Colonic mucosa (tissue), 4 donors: ENCODE measurements at regions not wholly inside any gene's neighbourhood (a gene's known extent, or its start where the extent isn't known, plus 50 kb on each side); places are given as distances from the start of the nearest gene placed in this dataset.

Source experiments
- DNase-seq: peaks from one replicate; pipeline ENCODE4 v3.0.0-alpha.2; 2020
- H3K27ac ChIP-seq: fragments of 200-600 bp; one replicate; pipeline ENCODE4 v1.8.0; 2021
- H3K27me3 ChIP-seq: fragments of 200-600 bp; one replicate; pipeline ENCODE4 v1.8.0; 2021
- H3K36me3 ChIP-seq: fragments of 200-600 bp; one replicate; pipeline ENCODE4 v1.8.0; 2021
- H3K4me1 ChIP-seq: fragments of 200-600 bp; one replicate; pipeline ENCODE4 v1.8.0; 2021; ENCODE audit warnings: mild to moderate bottlenecking
- H3K4me3 ChIP-seq: fragments of 200-600 bp; one replicate; pipeline ENCODE4 v1.8.0; 2021
- H3K9ac ChIP-seq, 2 donors: one replicate each; pipeline ENCODE4 v1.7.0; 2013; ENCODE audit warnings: control low read depth in 2 of 2, low read depth in 2 of 2, low read length in 2 of 2
- H3K9me3 ChIP-seq: fragments of 200-600 bp; one replicate; pipeline ENCODE4 v1.8.0; 2021
- CTCF ChIP-seq: fragments of 200-600 bp; IDR thresholded peaks from one replicate; pipeline ENCODE4 v1.8.0; 2022; ENCODE audit warnings: antibody characterized with exemption, mild to moderate bottlenecking
- intact Hi-C: fragments of 100-400 bp; cut with DNase I; formaldehyde crosslinking; loops from one replicate; pipeline ENCODE4 v1.14.1; 2022
- donor health status: healthy.
- donor health status: DM: no; HTN: no; CAD: no.
- donor health status: DM: no; HTN: no; CAD: no.

- Histone ChIP-seq H3K27me3 (no peaks in the 10 kb centered on the region), H3K36me3 (no peaks in the 10 kb centered on the region), H3K4me1 (no peaks in the 10 kb centered on the region), H3K9me3 (no peaks in the 10 kb centered on the region), H3K4me3 (no peak overlapping the region), H3K27ac (no peak overlapping the region), H3K9ac (no peak overlapping the region)
- no peak for DNase-seq
- TF ChIP-seq CTCF = no peak
- intact Hi-C loops = no loop called here
Measured at GRCh38 chr10:83937826-83938225, 201.5 kb upstream of the GHITM start.

GRCh38 chr10:83941189-83941588, 198.1 kb upstream of the GHITM start:
- H3K9me3 ChIP-seq = no peaks in the 10 kb centered on the region
- H3K4me1 ChIP-seq = no peaks in the 10 kb centered on the region
- intact Hi-C loops = no loop called here
- no peak for DNase-seq
- no peak overlapping the region for H3K27ac ChIP-seq
- no peak overlapping the region for H3K9ac ChIP-seq
- no peak overlapping the region for H3K4me3 ChIP-seq
- H3K36me3 ChIP-seq = no peaks in the 10 kb centered on the region
- no peaks in the 10 kb centered on the region for H3K27me3 ChIP-seq
- no peak for TF ChIP-seq CTCF

- Histone ChIP-seq H3K9ac (no peak overlapping the region), H3K36me3 (no peaks in the 10 kb centered on the region), H3K27me3 (no peaks in the 10 kb centered on the region), H3K4me1 (no peaks in the 10 kb centered on the region), H3K9me3 (no peaks in the 10 kb centered on the region), H3K4me3 (no peak overlapping the region), H3K27ac (no peak overlapping the region)
- DNase-seq = no peak
- no peak for TF ChIP-seq CTCF
- intact Hi-C loops = no loop called here
Measured at GRCh38 chr10:83942410-83942809, 196.9 kb upstream of the GHITM start.

GRCh38 chr10:83943049-83943448, 196.3 kb upstream of the GHITM start:
- TF ChIP-seq CTCF = no peak
- H3K27me3 ChIP-seq = no peaks in the 10 kb centered on the region
- H3K9me3 ChIP-seq = no peaks in the 10 kb centered on the region
- DNase-seq = no peak
- H3K9ac ChIP-seq = no peak overlapping the region
- H3K36me3 ChIP-seq = no peaks in the 10 kb centered on the region
- H3K27ac ChIP-seq = no peak overlapping the region
- intact Hi-C loops = no loop called here
- no peaks in the 10 kb centered on the region for H3K4me1 ChIP-seq
- no peak overlapping the region for H3K4me3 ChIP-seq

- H3K4me1 ChIP-seq = no peaks in the 10 kb centered on the region
- intact Hi-C loops = no loop called here
- no peaks in the 10 kb centered on the region for H3K9me3 ChIP-seq
- no peak for DNase-seq
- H3K9ac ChIP-seq = no peak overlapping the region
- H3K36me3 ChIP-seq = no peaks in the 10 kb centered on the region
- no peaks in the 10 kb centered on the region for H3K27me3 ChIP-seq
- H3K27ac ChIP-seq = no peak overlapping the region
- TF ChIP-seq CTCF = no peak
- no peak overlapping the region for H3K4me3 ChIP-seq
Measured at GRCh38 chr10:83943920-83944319, 195.4 kb upstream of the GHITM start.
